SK-N-SH (cell line): ENCODE measurements at regions not wholly inside any gene's neighbourhood (a gene's known extent, or its start where the extent isn't known, plus 50 kb on each side); places are given as distances from the start of the nearest gene placed in this dataset.

Source experiments
- CTCF ChIA-PET: fragments of 300-600, 350-600 bp; formaldehyde crosslinking; extraction: SDS; loops from one replicate; lab custom pipeline; 2021; lab: Yijun Ruan, JAX
- POLR2A ChIA-PET: fragments of 350-600 bp; sonication (Branson Sonifier 250); formaldehyde crosslinking; extraction: SDS; loops from one replicate; lab custom pipeline; 2020; ENCODE audit warnings: antibody characterized with exemption, inconsistent platforms; lab: Yijun Ruan, JAX
- DNase-seq: peaks from one replicate; pipeline ENCODE4 v3.0.0; 2012
- H2AFZ ChIP-seq: fragments of 200-600 bp; sonication (generic); 2 replicates; pipeline ENCODE4 v1.8.1; 2016; ENCODE audit warnings: antibody characterized with exemption, mild to moderate bottlenecking, low read depth
- H3F3A ChIP-seq: fragments of 200-600 bp; sonication (generic); replicated peaks from 2 replicates; pipeline ENCODE3; 2016; ENCODE audit warnings: antibody characterized with exemption, mild to moderate bottlenecking; ENCODE audit not compliant: insufficient read depth
- H3K27ac ChIP-seq, 2 experiments: fragments of 200-500 bp in 1 of 2; fragments of 200-600 bp in 1 of 2; sonication (Bioruptor generic) in 1 of 2; sonication (generic), shearing (Covaris generic) in 1 of 2; 2 replicates each; pipeline versions ENCODE4 v1.5.1 to v1.6.1; 2014 to 2016; ENCODE audit warnings: low read depth in 2 of 2, inconsistent platforms in 1 of 2, low read length in 1 of 2, mild to moderate bottlenecking in 1 of 2, mixed read lengths in 1 of 2
- H3K27me3 ChIP-seq: fragments of 200-600 bp; sonication (generic), shearing (Covaris generic); 2 replicates; pipeline ENCODE4 v1.6.1; 2016; ENCODE audit warnings: mixed run types; ENCODE audit not compliant: insufficient read depth
- H3K36me3 ChIP-seq, 2 experiments: fragments of 200-500 bp in 1 of 2; fragments of 200-600 bp in 1 of 2; sonication (Bioruptor generic) in 1 of 2; sonication (generic) in 1 of 2; replicated peaks in 1 of 2; 2 replicates each; pipeline versions ENCODE3 to v1.5.1; 2014 to 2016; ENCODE audit warnings: low read length in 1 of 2, mild to moderate bottlenecking in 1 of 2; ENCODE audit not compliant: insufficient read depth in 2 of 2, control insufficient read depth in 1 of 2
- H3K4me1 ChIP-seq, 2 experiments: fragments of 200-500 bp in 1 of 2; fragments of 200-600 bp in 1 of 2; sonication (Bioruptor generic) in 1 of 2; sonication (generic), shearing (Covaris generic) in 1 of 2; 2 replicates each; pipeline versions ENCODE4 v1.5.1 to v1.6.1; 2014 to 2016; ENCODE audit warnings: low read depth in 1 of 2, low read length in 1 of 2, mixed run types in 1 of 2; ENCODE audit not compliant: insufficient read depth in 2 of 2, control insufficient read depth in 1 of 2
- H3K4me2 ChIP-seq: fragments of 200-600 bp; sonication (generic), shearing (Covaris generic); 2 replicates; pipeline ENCODE4 v1.6.1; 2017; ENCODE audit warnings: mixed run types
- H3K4me3 ChIP-seq, 2 experiments: fragments of 200-500 bp in 1 of 2; fragments of 200-600 bp in 1 of 2; sonication (Bioruptor generic) in 1 of 2; sonication (generic), shearing (Covaris generic) in 1 of 2; 2 replicates each; pipeline versions ENCODE4 v1.5.1 to v1.8.1; 2014 to 2016; ENCODE audit warnings: low read depth in 2 of 2, inconsistent platforms in 1 of 2, low read length in 1 of 2, mild to moderate bottlenecking in 1 of 2, mixed read lengths in 1 of 2, moderate library complexity in 1 of 2
- H3K79me2 ChIP-seq: fragments of 200-600 bp; sonication (generic); 2 replicates; pipeline ENCODE4 v1.8.1; 2017; ENCODE audit warnings: mild to moderate bottlenecking; ENCODE audit not compliant: insufficient read depth
- H3K9ac ChIP-seq: fragments of 200-600 bp; sonication (generic); 2 replicates; pipeline ENCODE4 v1.6.1; 2017; ENCODE audit warnings: mixed run types
- H3K9me2 ChIP-seq: fragments of 200-600 bp; sonication (generic); 2 replicates; pipeline ENCODE4 v1.6.1; 2017; ENCODE audit warnings: mixed run types
- H3K9me3 ChIP-seq: fragments of 200-600 bp; sonication (generic); 2 replicates; pipeline ENCODE4 v1.6.1; 2017; ENCODE audit warnings: mixed run types, mild to moderate bottlenecking, moderate library complexity
- H4K20me1 ChIP-seq: fragments of 200-600 bp; sonication (generic); 2 replicates; pipeline ENCODE4 v1.6.1; 2017; ENCODE audit warnings: mild to moderate bottlenecking, mixed run types; ENCODE audit not compliant: insufficient read depth
- ELF1 ChIP-seq: IDR thresholded peaks from 2 replicates; pipeline ENCODE4 v1.4.0; 2012
- FOSL2 ChIP-seq: IDR thresholded peaks from 2 replicates; pipeline ENCODE4 v1.4.0; 2012; ENCODE audit warnings: low read depth, mild to moderate bottlenecking, moderate library complexity, borderline replicate concordance
- FOXJ3 ChIP-seq: sonication (generic); formaldehyde crosslinking; IDR thresholded peaks from 2 replicates; pipeline ENCODE4 v1.5.1; 2020; ENCODE audit warnings: mild to moderate bottlenecking, missing genetic modification reagents
- FOXM1 ChIP-seq: IDR thresholded peaks from 2 replicates; pipeline ENCODE4 v1.4.0; 2012; ENCODE audit warnings: low read depth, mild to moderate bottlenecking
- GABPA ChIP-seq: IDR thresholded peaks from 2 replicates; pipeline ENCODE4 v1.4.0; 2012; ENCODE audit warnings: low read depth, mild to moderate bottlenecking
- GATA2 ChIP-seq: sonication (generic); formaldehyde crosslinking; IDR thresholded peaks from 2 replicates; pipeline ENCODE4 v1.5.0; 2020; ENCODE audit warnings: mild to moderate bottlenecking, missing genetic modification reagents
- PBX3 ChIP-seq: IDR thresholded peaks from 2 replicates; pipeline ENCODE4; 2012
- RAD21 ChIP-seq: IDR thresholded peaks from 2 replicates; pipeline ENCODE4 v1.6.1; 2012; ENCODE audit warnings: mild to moderate bottlenecking, low read length
- RCOR1 ChIP-seq: fragments of 150-350 bp; IDR thresholded peaks from 2 replicates; pipeline ENCODE4 v1.6.1; 2017; ENCODE audit warnings: antibody characterized with exemption, low read length
- RFX5 ChIP-seq: IDR thresholded peaks from 2 replicates; pipeline ENCODE4 v1.6.1; 2012; ENCODE audit warnings: mild to moderate bottlenecking, improper control_type of control experiment, low read length
- TAF1 ChIP-seq: IDR thresholded peaks from 2 replicates; pipeline ENCODE4 v1.6.1; 2012; ENCODE audit warnings: low read depth, mild to moderate bottlenecking, low read length, moderate library complexity, borderline replicate concordance
- USF2 ChIP-seq: fragments of 150-350 bp; IDR thresholded peaks from 2 replicates; pipeline ENCODE4 v1.6.1; 2017; ENCODE audit warnings: antibody characterized with exemption, low read length, low read depth, borderline replicate concordance
- WGBS: methylation state at CpG from one replicate; pipeline ENCODE4 v1.1.6; 2017; ENCODE audit warnings: low lambda C conversion rate; 5-methylcytosine and 5-hydroxymethylcytosine counted together
- TF ChIP-seq, protein P1 (sequence below): fragments of 150-350 bp; IDR thresholded peaks from 2 replicates; pipeline ENCODE4 v1.6.1; 2016; ENCODE audit warnings: mild to moderate bottlenecking, low read depth, low read length
- TF ChIP-seq, protein P2 (sequence below): IDR thresholded peaks from 2 replicates; pipeline ENCODE4 v1.4.0; 2012; ENCODE audit warnings: low read depth, borderline replicate concordance
- TF ChIP-seq, protein P3 (sequence below): IDR thresholded peaks from 2 replicates; pipeline ENCODE4 v1.4.0; 2012; ENCODE audit warnings: low read depth, borderline replicate concordance

DNA sequence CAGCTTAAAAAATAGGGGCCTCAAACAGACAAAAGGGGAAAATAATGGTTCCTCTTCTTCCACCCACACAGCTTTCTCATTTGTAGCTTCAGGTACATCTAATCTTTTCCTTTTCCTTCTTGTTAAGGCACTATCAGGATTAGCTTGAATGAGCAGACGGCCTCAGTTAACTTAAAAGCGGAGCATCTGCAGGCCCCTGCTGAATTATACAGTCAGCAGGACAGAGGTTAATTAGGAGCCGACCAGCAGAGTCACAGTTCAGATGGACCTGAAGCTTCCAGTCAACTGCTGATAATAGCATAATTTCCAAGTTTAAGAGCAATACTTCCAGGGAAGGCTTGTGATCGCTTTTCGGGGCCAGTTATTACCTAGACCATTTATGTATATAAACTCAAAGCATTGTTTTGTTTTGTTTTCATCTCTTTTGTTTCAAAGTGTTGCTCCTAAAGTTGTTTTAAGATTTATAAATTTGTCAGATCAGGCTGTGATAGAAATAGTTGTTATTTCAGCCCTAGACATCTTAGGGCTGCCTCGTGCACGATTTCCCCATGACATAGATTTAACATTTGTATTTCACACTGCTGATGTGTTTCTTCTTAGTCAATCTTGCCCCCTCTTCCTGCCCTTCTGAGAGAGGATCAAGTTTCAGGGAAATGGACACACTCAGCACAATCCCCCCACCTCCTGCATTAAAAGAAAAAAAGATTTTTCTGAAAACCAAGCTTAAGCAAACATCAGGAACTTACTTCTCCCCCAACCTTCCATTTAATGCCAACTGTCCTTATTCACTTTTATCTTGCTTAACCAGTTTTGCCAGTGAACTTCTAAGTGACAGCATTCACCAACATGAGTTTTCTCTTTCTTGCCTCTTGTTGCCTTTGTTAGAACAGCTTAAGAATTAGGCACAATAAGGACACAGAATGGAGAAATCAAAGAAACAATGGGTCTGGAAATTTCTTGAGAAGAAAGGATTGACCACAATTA is 449.8 kb downstream of the ARHGEF28 start:
- Histone ChIP-seq H3K9me2 (no peaks in the 10 kb centered on the region), H3K79me2 (no peaks in the 10 kb centered on the region), H3K9ac (no peak overlapping the region), H3K4me1 (no peaks in the 10 kb centered on the region), H3K27me3 (no peaks in the 10 kb centered on the region), H3K4me2 (no peak overlapping the region), H4K20me1 (no peaks in the 10 kb centered on the region), H3F3A (no peaks in the 10 kb centered on the region), H3K27ac (no peak overlapping the region), H3K9me3 (no peaks in the 10 kb centered on the region), H3K36me3 (no peaks in the 10 kb centered on the region), H3K4me3 (no peak overlapping the region), H2AFZ (no peak overlapping the region)
- DNase-seq = no peak
- POLR2A ChIA-PET = interaction anchor here (0.6 kb wide), 1 partner anchor 33 kb away, joined by 3 read pairs; no protein-coding TSS in a partner anchor
- WGBS = 82% methylated on average over 7 of the region's 7 CpGs
- CTCF ChIA-PET = interaction anchor here (1.2 to 1.7 kb wide), 2 partner anchors 57 to 566 kb away, joined by 4 read pairs; no protein-coding TSS in a partner anchor
- TF ChIP-seq, protein P1, sequence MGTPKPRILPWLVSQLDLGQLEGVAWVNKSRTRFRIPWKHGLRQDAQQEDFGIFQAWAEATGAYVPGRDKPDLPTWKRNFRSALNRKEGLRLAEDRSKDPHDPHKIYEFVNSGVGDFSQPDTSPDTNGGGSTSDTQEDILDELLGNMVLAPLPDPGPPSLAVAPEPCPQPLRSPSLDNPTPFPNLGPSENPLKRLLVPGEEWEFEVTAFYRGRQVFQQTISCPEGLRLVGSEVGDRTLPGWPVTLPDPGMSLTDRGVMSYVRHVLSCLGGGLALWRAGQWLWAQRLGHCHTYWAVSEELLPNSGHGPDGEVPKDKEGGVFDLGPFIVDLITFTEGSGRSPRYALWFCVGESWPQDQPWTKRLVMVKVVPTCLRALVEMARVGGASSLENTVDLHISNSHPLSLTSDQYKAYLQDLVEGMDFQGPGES = no peak
- TF ChIP-seq, protein P2, sequence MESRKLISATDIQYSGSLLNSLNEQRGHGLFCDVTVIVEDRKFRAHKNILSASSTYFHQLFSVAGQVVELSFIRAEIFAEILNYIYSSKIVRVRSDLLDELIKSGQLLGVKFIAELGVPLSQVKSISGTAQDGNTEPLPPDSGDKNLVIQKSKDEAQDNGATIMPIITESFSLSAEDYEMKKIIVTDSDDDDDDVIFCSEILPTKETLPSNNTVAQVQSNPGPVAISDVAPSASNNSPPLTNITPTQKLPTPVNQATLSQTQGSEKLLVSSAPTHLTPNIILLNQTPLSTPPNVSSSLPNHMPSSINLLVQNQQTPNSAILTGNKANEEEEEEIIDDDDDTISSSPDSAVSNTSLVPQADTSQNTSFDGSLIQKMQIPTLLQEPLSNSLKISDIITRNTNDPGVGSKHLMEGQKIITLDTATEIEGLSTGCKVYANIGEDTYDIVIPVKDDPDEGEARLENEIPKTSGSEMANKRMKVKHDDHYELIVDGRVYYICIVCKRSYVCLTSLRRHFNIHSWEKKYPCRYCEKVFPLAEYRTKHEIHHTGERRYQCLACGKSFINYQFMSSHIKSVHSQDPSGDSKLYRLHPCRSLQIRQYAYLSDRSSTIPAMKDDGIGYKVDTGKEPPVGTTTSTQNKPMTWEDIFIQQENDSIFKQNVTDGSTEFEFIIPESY = no peak
- no peak for TF ChIP-seq FOSL2
- TF ChIP-seq RFX5 = no peak
- TF ChIP-seq ELF1 = no peak
- no peak for TF ChIP-seq RCOR1

DNA sequence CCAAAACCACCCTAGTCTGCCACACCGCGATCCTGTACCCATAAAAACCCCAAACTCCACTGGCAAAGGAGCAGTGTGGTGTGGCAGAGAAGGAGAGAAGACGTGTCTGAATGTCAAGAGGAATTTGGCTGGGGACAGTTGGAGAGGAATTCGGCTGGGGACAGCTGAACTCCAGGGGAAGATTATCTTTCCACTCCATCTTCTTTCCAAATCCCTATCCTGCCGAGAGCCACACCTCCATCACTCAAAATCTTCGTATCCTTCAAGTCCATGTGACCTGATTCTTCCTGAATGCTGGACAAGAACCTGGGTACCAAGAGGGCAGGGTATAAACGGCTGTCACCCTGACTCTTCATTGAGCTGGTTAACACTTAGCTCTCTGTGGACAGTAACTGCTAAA is 448.1 kb downstream of the ARHGEF28 start:
- Histone ChIP-seq H3K4me2 (no peak overlapping the region), H3K9ac (no peak overlapping the region), H3K9me3 (no peaks in the 10 kb centered on the region), H3K27me3 (no peaks in the 10 kb centered on the region), H2AFZ (no peak overlapping the region), H3F3A (no peaks in the 10 kb centered on the region), H3K36me3 (no peaks in the 10 kb centered on the region), H4K20me1 (no peaks in the 10 kb centered on the region), H3K4me3 (no peak overlapping the region), H3K79me2 (no peaks in the 10 kb centered on the region), H3K27ac (no peak overlapping the region), H3K9me2 (no peaks in the 10 kb centered on the region), H3K4me1 (no peaks in the 10 kb centered on the region)
- WGBS = 61% methylated on average over 7 of the region's 7 CpGs
- ChIA-PET POLR2A (no interaction called here), CTCF (no interaction called here)
- no peak for DNase-seq
- TF ChIP-seq, protein P1 = no peak
- TF ChIP-seq ELF1 (no peak), USF2 (no peak), GATA2 (CRISPR knock-in tag) (no peak), FOXJ3 (no peak), FOSL2 (no peak), RAD21 (no peak), PBX3 (no peak), FOXM1 (no peak), TAF1 (no peak), GABPA (no peak), RCOR1 (no peak)
- TF ChIP-seq, protein P3, sequence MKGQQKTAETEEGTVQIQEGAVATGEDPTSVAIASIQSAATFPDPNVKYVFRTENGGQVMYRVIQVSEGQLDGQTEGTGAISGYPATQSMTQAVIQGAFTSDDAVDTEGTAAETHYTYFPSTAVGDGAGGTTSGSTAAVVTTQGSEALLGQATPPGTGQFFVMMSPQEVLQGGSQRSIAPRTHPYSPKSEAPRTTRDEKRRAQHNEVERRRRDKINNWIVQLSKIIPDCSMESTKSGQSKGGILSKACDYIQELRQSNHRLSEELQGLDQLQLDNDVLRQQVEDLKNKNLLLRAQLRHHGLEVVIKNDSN = no peak
- TF ChIP-seq, protein P2 = no peak
